ENCODE measurements at regions not wholly inside any gene's neighbourhood (a gene's known extent, or its start where the extent isn't known, plus 50 kb on each side); places are given as distances from the start of the nearest gene placed in this dataset.

DNA sequence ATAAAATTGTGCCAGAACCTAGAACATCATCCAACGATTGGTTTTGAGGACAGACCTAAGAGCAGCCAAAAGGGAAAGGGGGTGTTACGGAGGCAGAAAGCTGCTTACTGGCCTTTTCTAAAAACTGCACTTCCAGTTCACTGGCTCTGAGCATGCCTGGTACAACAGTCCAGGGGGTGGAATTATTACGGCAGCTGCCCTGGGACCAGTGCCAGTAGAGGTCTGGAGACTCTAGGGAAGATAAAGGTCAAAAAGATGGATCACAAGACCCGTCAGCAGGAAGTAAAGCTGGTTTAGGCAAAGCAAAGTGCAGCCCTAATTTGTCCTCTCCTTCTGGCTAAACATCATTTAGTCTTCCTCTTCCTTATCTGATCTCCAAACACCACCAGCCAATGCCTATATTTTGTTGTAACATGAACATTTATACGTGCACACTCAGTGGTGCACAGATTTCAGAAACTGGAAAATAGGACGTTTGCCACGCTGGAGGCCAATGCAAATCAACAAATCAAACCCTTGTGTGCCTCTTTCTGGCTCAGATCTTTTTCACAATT, 216.4 kb upstream of the DPP6 start:
- no peaks in the 10 kb centered on the region for H3K4me1 Mint-ChIP-seq
- no peak overlapping the region for H3K27ac Mint-ChIP-seq
- H3K9me3 ChIP-seq (ENCODE audit: low read length), result no peaks in the 10 kb centered on the region
- H3K27me3 ChIP-seq (ENCODE audit: insufficient read depth, low read length, poor library complexity, severe bottlenecking), result no peaks in the 10 kb centered on the region
- no peaks in the 10 kb centered on the region for H3K27me3 Mint-ChIP-seq
- CTCF ChIA-PET, result no interaction called here
- POLR2A ChIA-PET, result no interaction called here
- no peak for DNase-seq
- H3K4me3 ChIP-seq (ENCODE audit: low read length), result no peak overlapping the region
- no peaks in the 10 kb centered on the region for H3K36me3 ChIP-seq (ENCODE audit: insufficient read depth, low read length)
- no peak overlapping the region for H3K27ac ChIP-seq (ENCODE audit: low read depth, low read length)
- peaks cover 0 to 6% (median 0%) of the 10 kb centered on the region in 5 donors for H3K9me3 Mint-ChIP-seq
- H3K4me3 Mint-ChIP-seq, result no peak overlapping the region
- no peaks in the 10 kb centered on the region for H3K4me1 ChIP-seq (ENCODE audit: insufficient read depth, low read length)
- H3K36me3 Mint-ChIP-seq, result no peaks in the 10 kb centered on the region

DNA sequence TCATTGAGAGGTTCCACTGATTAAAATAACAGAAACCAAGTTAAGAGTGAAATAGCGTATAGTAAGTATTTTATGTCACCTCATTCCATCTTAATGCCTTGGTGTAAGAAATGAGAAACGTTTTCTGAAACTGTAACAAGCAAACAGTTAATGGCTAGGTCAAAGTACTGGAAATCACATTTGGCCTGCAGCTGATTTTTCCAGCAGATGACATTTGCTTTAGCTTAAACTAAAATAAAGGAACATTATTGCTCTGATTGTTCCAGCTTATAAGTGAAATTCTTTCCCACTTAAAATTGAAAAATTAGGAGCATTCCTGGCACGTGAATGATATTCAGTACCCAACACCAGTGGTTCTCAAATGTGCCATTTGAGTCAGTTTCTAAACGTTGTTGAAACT, 213.6 kb upstream of the DPP6 start:
- no peak for DNase-seq
- POLR2A ChIA-PET, result no interaction called here

GRCh38 chr7:153840861-153841260, 211.3 kb upstream of the DPP6 start:
- Mint-ChIP-seq H3K9me3 (peaks cover 2 to 16% (median 4%) of the 10 kb centered on the region in 5 donors), H3K27me3 (no peaks in the 10 kb centered on the region)

More for the DNA sequence above, 213.6 kb upstream of the DPP6 start:
- Mint-ChIP-seq H3K4me1 (no peaks in the 10 kb centered on the region), H3K36me3 (no peaks in the 10 kb centered on the region), H3K27me3 (no peaks in the 10 kb centered on the region), H3K4me3 (no peak overlapping the region), H3K9me3 (peaks cover 0 to 10% (median under 1%) of the 10 kb centered on the region in 5 donors), H3K27ac (no peak overlapping the region)
- Histone ChIP-seq H3K9me3 (ENCODE audit: low read length) (no peaks in the 10 kb centered on the region), H3K4me1 (ENCODE audit: insufficient read depth, low read length) (no peaks in the 10 kb centered on the region), H3K27ac (ENCODE audit: low read depth, low read length) (no peak overlapping the region), H3K36me3 (ENCODE audit: insufficient read depth, low read length) (no peaks in the 10 kb centered on the region), H3K27me3 (ENCODE audit: insufficient read depth, low read length, poor library complexity, severe bottlenecking) (no peaks in the 10 kb centered on the region), H3K4me3 (ENCODE audit: low read length) (no peak overlapping the region)
- CTCF ChIA-PET, result no interaction called here

GRCh38 chr7:153847828-153848227, 204.4 kb upstream of the DPP6 start:
- H3K27me3 Mint-ChIP-seq, result no peaks in the 10 kb centered on the region
- H3K4me1 Mint-ChIP-seq, result no peaks in the 10 kb centered on the region
- peaks cover 5 to 22% (median 17%) of the 10 kb centered on the region in 5 donors for H3K9me3 Mint-ChIP-seq
- H3K36me3 Mint-ChIP-seq, result no peaks in the 10 kb centered on the region
- CTCF ChIA-PET, result no interaction called here
- H3K4me1 ChIP-seq (ENCODE audit: insufficient read depth, low read length), result no peaks in the 10 kb centered on the region
- no peak for DNase-seq
- no peaks in the 10 kb centered on the region for H3K36me3 ChIP-seq (ENCODE audit: insufficient read depth, low read length)
- no peak overlapping the region for H3K27ac ChIP-seq (ENCODE audit: low read depth, low read length)
- H3K4me3 Mint-ChIP-seq, result no peak overlapping the region
- H3K4me3 ChIP-seq (ENCODE audit: low read length), result no peak overlapping the region
- H3K27me3 ChIP-seq (ENCODE audit: insufficient read depth, low read length, poor library complexity, severe bottlenecking), result no peaks in the 10 kb centered on the region
- H3K9me3 ChIP-seq (ENCODE audit: low read length), result no peaks in the 10 kb centered on the region
- POLR2A ChIA-PET, result no interaction called here
- H3K27ac Mint-ChIP-seq, result no peak overlapping the region

More at GRCh38 chr7:153840861-153841260, 211.3 kb upstream of the DPP6 start:
- H3K27me3 ChIP-seq (ENCODE audit: insufficient read depth, low read length, poor library complexity, severe bottlenecking), result no peaks in the 10 kb centered on the region
- CTCF ChIA-PET, result no interaction called here
- H3K27ac Mint-ChIP-seq, result no peak overlapping the region
- H3K4me1 Mint-ChIP-seq, result no peaks in the 10 kb centered on the region
- no peaks in the 10 kb centered on the region for H3K4me1 ChIP-seq (ENCODE audit: insufficient read depth, low read length)
- DNase-seq, result no peak
- H3K4me3 ChIP-seq (ENCODE audit: low read length), result no peak overlapping the region
- no peak overlapping the region for H3K27ac ChIP-seq (ENCODE audit: low read depth, low read length)
- H3K36me3 Mint-ChIP-seq, result no peaks in the 10 kb centered on the region
- H3K36me3 ChIP-seq (ENCODE audit: insufficient read depth, low read length), result no peaks in the 10 kb centered on the region
- POLR2A ChIA-PET, result no interaction called here
- no peaks in the 10 kb centered on the region for H3K9me3 ChIP-seq (ENCODE audit: low read length)
- H3K4me3 Mint-ChIP-seq, result no peak overlapping the region

GRCh38 chr7:153852261-153852660, 199.9 kb upstream of the DPP6 start:
- no peak overlapping the region for H3K27ac ChIP-seq (ENCODE audit: low read depth, low read length)
- Mint-ChIP-seq H3K36me3 (no peaks in the 10 kb centered on the region), H3K27ac (no peak overlapping the region), H3K4me3 (no peak overlapping the region), H3K27me3 (no peaks in the 10 kb centered on the region), H3K4me1 (no peaks in the 10 kb centered on the region), H3K9me3 (peaks cover 1 to 18% (median 7%) of the 10 kb centered on the region in 5 donors)
- no peaks in the 10 kb centered on the region for H3K9me3 ChIP-seq (ENCODE audit: low read length)
- POLR2A ChIA-PET, result no interaction called here
- H3K36me3 ChIP-seq (ENCODE audit: insufficient read depth, low read length), result no peaks in the 10 kb centered on the region
- H3K4me3 ChIP-seq (ENCODE audit: low read length), result no peak overlapping the region
- H3K27me3 ChIP-seq (ENCODE audit: insufficient read depth, low read length, poor library complexity, severe bottlenecking), result no peaks in the 10 kb centered on the region
- H3K4me1 ChIP-seq (ENCODE audit: insufficient read depth, low read length), result no peaks in the 10 kb centered on the region
- CTCF ChIA-PET, result no interaction called here
- DNase-seq, result no peak

DNA sequence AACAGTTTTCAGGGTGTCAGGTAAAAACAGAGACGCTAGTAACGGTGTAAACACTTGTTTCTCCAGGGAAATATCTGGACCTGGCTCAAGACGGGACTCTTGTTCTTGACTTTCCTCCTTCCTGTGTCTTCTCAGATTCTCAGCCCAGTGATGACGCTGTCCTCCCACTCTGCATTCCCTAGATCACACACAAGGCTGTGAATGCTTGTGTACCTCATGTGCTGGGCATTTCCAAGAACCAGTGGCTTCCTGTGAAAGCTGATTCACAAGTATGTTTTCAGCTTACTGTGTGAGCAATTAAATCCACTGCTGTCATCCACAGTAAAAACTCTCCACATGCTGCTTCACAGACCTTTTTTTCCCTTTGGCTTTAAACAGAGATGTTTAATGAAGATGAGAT, 193.8 kb upstream of the DPP6 start:
- no peak overlapping the region for H3K27ac ChIP-seq (ENCODE audit: low read depth, low read length)
- H3K27me3 Mint-ChIP-seq, result no peaks in the 10 kb centered on the region
- H3K27ac Mint-ChIP-seq, result no peak overlapping the region
- H3K9me3 Mint-ChIP-seq, result peaks cover 2 to 14% (median 8%) of the 10 kb centered on the region in 5 donors
- no peaks in the 10 kb centered on the region for H3K36me3 ChIP-seq (ENCODE audit: insufficient read depth, low read length)
- H3K4me1 Mint-ChIP-seq, result no peaks in the 10 kb centered on the region
- H3K4me3 Mint-ChIP-seq, result no peak overlapping the region
- no peak overlapping the region for H3K4me3 ChIP-seq (ENCODE audit: low read length)
- no peaks in the 10 kb centered on the region for H3K4me1 ChIP-seq (ENCODE audit: insufficient read depth, low read length)
- no peak for DNase-seq
- ChIA-PET POLR2A (no interaction called here), CTCF (no interaction called here)
- H3K36me3 Mint-ChIP-seq, result no peaks in the 10 kb centered on the region
- no peaks in the 10 kb centered on the region for H3K27me3 ChIP-seq (ENCODE audit: insufficient read depth, low read length, poor library complexity, severe bottlenecking)
- H3K9me3 ChIP-seq (ENCODE audit: low read length), result no peaks in the 10 kb centered on the region

- Histone ChIP-seq H3K27me3 (ENCODE audit: insufficient read depth, low read length, poor library complexity, severe bottlenecking) (no peaks in the 10 kb centered on the region), H3K4me1 (ENCODE audit: insufficient read depth, low read length) (no peaks in the 10 kb centered on the region), H3K9me3 (ENCODE audit: low read length) (no peaks in the 10 kb centered on the region), H3K27ac (ENCODE audit: low read depth, low read length) (no peak overlapping the region), H3K4me3 (ENCODE audit: low read length) (no peak overlapping the region), H3K36me3 (ENCODE audit: insufficient read depth, low read length) (no peaks in the 10 kb centered on the region)
- H3K4me1 Mint-ChIP-seq, result no peaks in the 10 kb centered on the region
- H3K36me3 Mint-ChIP-seq, result no peaks in the 10 kb centered on the region
- H3K9me3 Mint-ChIP-seq, result peaks cover 6 to 19% (median 13%) of the 10 kb centered on the region in 5 donors
- no peak for DNase-seq
- CTCF ChIA-PET, result no interaction called here
- no peak overlapping the region for H3K4me3 Mint-ChIP-seq
- POLR2A ChIA-PET, result no interaction called here
- no peak overlapping the region for H3K27ac Mint-ChIP-seq
- no peaks in the 10 kb centered on the region for H3K27me3 Mint-ChIP-seq
Measured at GRCh38 chr7:153859239-153859638, 193.0 kb upstream of the DPP6 start.

DNA sequence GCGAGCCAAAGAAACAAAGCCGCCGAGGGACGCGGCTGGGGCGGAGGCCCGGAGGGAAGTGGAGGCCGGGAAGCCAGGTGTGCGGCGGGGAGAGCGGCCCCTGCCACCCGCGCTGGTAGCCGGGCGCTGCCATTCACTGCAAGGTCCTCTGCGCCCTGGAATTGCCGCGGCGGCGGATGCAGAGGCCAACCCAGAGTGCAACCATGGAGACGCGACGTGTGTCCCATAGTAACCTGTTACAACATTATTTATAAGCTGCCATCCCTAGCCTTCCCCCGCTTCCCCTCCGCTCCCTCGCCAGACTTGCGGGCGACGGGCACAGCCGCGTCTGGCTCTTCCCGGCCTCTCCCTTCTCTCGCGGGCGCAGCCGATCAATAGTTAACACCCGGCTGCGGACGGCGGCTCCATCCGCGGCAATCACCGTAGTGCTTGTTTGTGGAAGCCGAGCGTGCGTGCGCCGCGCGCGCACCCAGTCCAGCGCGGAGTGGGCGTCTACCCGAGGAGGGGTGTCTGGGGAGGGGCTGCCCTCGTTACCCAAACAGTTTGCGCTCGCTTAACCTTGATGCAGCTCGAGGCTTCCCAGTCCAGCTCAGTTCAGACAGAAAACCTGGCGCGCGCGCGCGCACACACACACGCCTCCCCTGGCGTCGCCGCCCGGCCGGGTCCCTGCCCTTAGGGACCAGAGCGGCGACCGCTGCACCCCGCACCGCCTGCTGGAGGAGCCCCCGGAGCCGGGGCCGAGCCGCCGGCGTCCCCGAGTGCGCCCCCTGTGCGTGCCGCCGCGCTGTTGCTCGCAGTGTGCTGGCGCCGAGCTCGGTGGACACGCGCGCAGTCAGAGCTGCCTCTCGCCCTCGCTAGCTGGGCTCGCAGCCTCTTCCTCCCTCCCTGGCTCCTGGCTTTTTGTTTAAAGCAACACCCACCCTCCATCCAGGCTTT, 165.4 kb upstream of the DPP6 start:
- POLR2A ChIA-PET, result no interaction called here
- H3K27me3 Mint-ChIP-seq, result peaks cover 6 to 20% of the 10 kb centered on the region in 2 donors
- peaks cover 0 to 28% (median 12%) of the 10 kb centered on the region in 5 donors for H3K9me3 Mint-ChIP-seq
- no peak overlapping the region for H3K27ac ChIP-seq (ENCODE audit: low read depth, low read length)
- H3K4me3 ChIP-seq (ENCODE audit: low read length), result no peak overlapping the region
- H3K9me3 ChIP-seq (ENCODE audit: low read length), result no peaks in the 10 kb centered on the region
- CTCF ChIA-PET, result no interaction called here
- H3K27me3 ChIP-seq (ENCODE audit: insufficient read depth, low read length, poor library complexity, severe bottlenecking), result no peaks in the 10 kb centered on the region
- no peak for DNase-seq
- H3K36me3 Mint-ChIP-seq, result peaks cover 0 to 7% (median 0%) of the 10 kb centered on the region in 3 donors
- no peak overlapping the region for H3K4me3 Mint-ChIP-seq
- H3K4me1 ChIP-seq (ENCODE audit: insufficient read depth, low read length), result no peaks in the 10 kb centered on the region
- no peak overlapping the region for H3K27ac Mint-ChIP-seq
- H3K4me1 Mint-ChIP-seq, result no peaks in the 10 kb centered on the region
- no peaks in the 10 kb centered on the region for H3K36me3 ChIP-seq (ENCODE audit: insufficient read depth, low read length)
